Neural cell (in vitro differentiated cells): ENCODE measurements at regions not wholly inside any gene's neighbourhood (a gene's known extent, or its start where the extent isn't known, plus 50 kb on each side); places are given as distances from the start of the nearest gene placed in this dataset.
"Not testable (repeated sequence)": the region's sequence is repeated elsewhere in the genome, so short reads cannot be mapped to it uniquely, and the experiment has no call there.

Experiments
- H2AFZ ChIP-seq: fragments of 200-600, 300-800 bp; sonication (generic), shearing (Covaris generic); 2 replicates; pipeline ENCODE4 v1.6.0; 2014; ENCODE audit warnings: low read depth, mild to moderate bottlenecking, antibody characterized with exemption, low read length, moderate library complexity
- H3F3A ChIP-seq: fragments of 200-600 bp; shearing (Covaris generic); 2 replicates; pipeline ENCODE4 v1.6.1; 2016; ENCODE audit warnings: mild to moderate bottlenecking, moderate library complexity, mixed read lengths, antibody characterized with exemption, low read length; ENCODE audit not compliant: insufficient read depth, poor library complexity, severe bottlenecking
- H3K27ac ChIP-seq: fragments of 200-600, 300-800 bp; sonication (generic), shearing (Covaris generic); 2 replicates; pipeline ENCODE4 v1.5.1; 2014; ENCODE audit warnings: mild to moderate bottlenecking, low read length, moderate library complexity
- H3K27me3 ChIP-seq: fragments of 300-800, 200-600 bp; sonication (generic), shearing (Covaris generic); 2 replicates; pipeline ENCODE4 v1.6.0; 2014; ENCODE audit warnings: mild to moderate bottlenecking, low read depth, low read length, moderate library complexity; ENCODE audit not compliant: insufficient read depth
- H3K36me3 ChIP-seq: fragments of 300-800, 200-600 bp; sonication (generic), shearing (Covaris generic); 2 replicates; pipeline ENCODE4 v1.5.1; 2014; ENCODE audit warnings: mild to moderate bottlenecking, antibody characterized with exemption, low read length, moderate library complexity; ENCODE audit not compliant: insufficient read depth
- H3K4me2 ChIP-seq: fragments of 300-800, 200-600 bp; sonication (generic), shearing (Covaris generic); 2 replicates; pipeline ENCODE4 v1.6.0; 2014; ENCODE audit warnings: mild to moderate bottlenecking, low read length
- H3K4me3 ChIP-seq: fragments of 300-800, 200-600 bp; sonication (generic), shearing (Covaris generic); 2 replicates; pipeline ENCODE4 v1.5.1; 2014; ENCODE audit warnings: mild to moderate bottlenecking, low read length, moderate library complexity
- H3K79me2 ChIP-seq: fragments of 200-600 bp; shearing (Covaris generic); replicated peaks from 2 replicates; pipeline ENCODE4 v1.6.0; 2014; ENCODE audit warnings: mild to moderate bottlenecking, low read length, moderate library complexity; ENCODE audit not compliant: insufficient read depth
- H3K9ac ChIP-seq: fragments of 300-800, 200-600 bp; sonication (generic), shearing (Covaris generic); 2 replicates; pipeline ENCODE4 v1.6.1; 2016; ENCODE audit warnings: mild to moderate bottlenecking, low read length, mixed read lengths
- H3K9me2 ChIP-seq: fragments of 200-600 bp; shearing (Covaris generic); 2 replicates; pipeline ENCODE4 v1.6.1; 2016; ENCODE audit warnings: mild to moderate bottlenecking, low read length, mixed read lengths; ENCODE audit not compliant: insufficient read depth
- H3K9me3 ChIP-seq: fragments of 200-600, 300-800 bp; sonication (generic), shearing (Covaris generic); 2 replicates; pipeline ENCODE4 v1.6.1; 2016; ENCODE audit warnings: mild to moderate bottlenecking, mixed run types, low read length, moderate library complexity, mixed read lengths
- H4K20me1 ChIP-seq: fragments of 200-600 bp; shearing (Covaris generic); 2 replicates; pipeline ENCODE4 v1.6.1; 2016; ENCODE audit warnings: mild to moderate bottlenecking, mixed run types; ENCODE audit not compliant: insufficient read depth
- EP300 ChIP-seq: fragments of 450-650 bp; conservative IDR thresholded peaks from 2 replicates; pipeline ENCODE4 v1.6.1; 2014; ENCODE audit warnings: antibody characterized with exemption, mild to moderate bottlenecking, moderate library complexity; ENCODE audit not compliant: poor library complexity, severe bottlenecking
- EZH2 ChIP-seq: fragments of 200-600, 300-800 bp; shearing (Covaris generic), sonication (generic); IDR thresholded peaks from 2 replicates; pipeline ENCODE4 v1.6.1; 2014; ENCODE audit warnings: antibody characterized with exemption, low read length, borderline replicate concordance, mild to moderate bottlenecking; ENCODE audit not compliant: insufficient read depth, poor library complexity, severe bottlenecking
- MXI1 ChIP-seq: fragments of 450-650 bp; conservative IDR thresholded peaks from 2 replicates; pipeline ENCODE4 v1.6.1; 2014; ENCODE audit warnings: antibody characterized with exemption, mild to moderate bottlenecking; ENCODE audit not compliant: poor library complexity, severe bottlenecking
- POLR2AphosphoS5 ChIP-seq: IDR thresholded peaks from 2 replicates; pipeline ENCODE4 v1.6.1; 2012
- RAD21 ChIP-seq: fragments of 450-650 bp; conservative IDR thresholded peaks from 2 replicates; pipeline ENCODE4 v1.6.1; 2014; ENCODE audit warnings: antibody characterized with exemption, mild to moderate bottlenecking, moderate library complexity
- SMC3 ChIP-seq: fragments of 450-650 bp; conservative IDR thresholded peaks from 2 replicates; pipeline ENCODE4 v1.6.1; 2014; ENCODE audit warnings: antibody characterized with exemption, mild to moderate bottlenecking, moderate library complexity; ENCODE audit not compliant: poor library complexity
- TAF1 ChIP-seq: IDR thresholded peaks from 2 replicates; pipeline ENCODE4 v1.6.1; 2012; ENCODE audit warnings: low read depth
- TF ChIP-seq, protein P1 (sequence below): IDR thresholded peaks from 2 replicates; pipeline ENCODE4 v1.6.1; 2012; ENCODE audit warnings: borderline replicate concordance
- TF ChIP-seq, protein P2 (sequence below): fragments of 450-650 bp; IDR thresholded peaks from 2 replicates; pipeline ENCODE4 v1.5.1; 2014; ENCODE audit warnings: antibody characterized with exemption, mild to moderate bottlenecking, moderate library complexity; ENCODE audit not compliant: poor library complexity, severe bottlenecking

- Histone ChIP-seq H3K79me2 (no peaks in the 10 kb centered on the region), H3F3A (no peaks in the 10 kb centered on the region), H3K27me3 (no peaks in the 10 kb centered on the region), H3K9ac (no peak overlapping the region), H3K27ac (no peak overlapping the region), H3K4me2 (no peak overlapping the region), H3K9me3 (no peaks in the 10 kb centered on the region), H3K9me2 (no peaks in the 10 kb centered on the region), H4K20me1 (no peaks in the 10 kb centered on the region), H3K4me3 (no peak overlapping the region), H2AFZ (no peak overlapping the region), H3K36me3 (no peaks in the 10 kb centered on the region)
- TF ChIP-seq TAF1 (no peak), EZH2 (no peak), SMC3 (no peak)
Observed at GRCh38 chr3:191737742-191738141, 276.8 kb downstream of the PYDC2 start.

DNA sequence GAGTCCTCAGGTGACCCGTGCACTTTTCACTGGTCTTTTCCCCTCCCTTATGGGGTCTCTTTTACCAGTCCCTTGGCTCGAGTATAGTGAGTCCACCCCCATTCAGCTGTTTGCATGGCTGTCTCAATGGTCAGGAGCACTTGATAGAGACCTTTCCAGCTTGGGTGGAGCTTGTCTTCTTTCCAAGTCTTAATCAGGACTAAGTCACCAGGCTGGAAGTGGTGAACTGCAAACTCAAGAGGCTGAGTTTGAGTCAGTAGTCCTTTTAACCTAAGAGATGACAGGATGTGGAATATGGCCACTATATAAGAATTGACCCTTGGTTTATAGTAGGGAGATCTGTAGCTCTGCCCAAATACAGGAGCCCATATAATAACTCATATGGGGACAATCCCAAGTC, 279.7 kb downstream of the PYDC2 start:
- H2AFZ ChIP-seq = no peak overlapping the region
- H3K4me3 ChIP-seq = no peak overlapping the region
- no peak overlapping the region for H3K27ac ChIP-seq
- H3K79me2 ChIP-seq = no peaks in the 10 kb centered on the region
- H3K9ac ChIP-seq = no peak overlapping the region
- no peaks in the 10 kb centered on the region for H3K9me3 ChIP-seq
- no peaks in the 10 kb centered on the region for H3K36me3 ChIP-seq
- no peaks in the 10 kb centered on the region for H3K27me3 ChIP-seq
- H3F3A ChIP-seq = no peaks in the 10 kb centered on the region
- no peaks in the 10 kb centered on the region for H4K20me1 ChIP-seq
- no peaks in the 10 kb centered on the region for H3K9me2 ChIP-seq
- TF ChIP-seq, protein P1, sequence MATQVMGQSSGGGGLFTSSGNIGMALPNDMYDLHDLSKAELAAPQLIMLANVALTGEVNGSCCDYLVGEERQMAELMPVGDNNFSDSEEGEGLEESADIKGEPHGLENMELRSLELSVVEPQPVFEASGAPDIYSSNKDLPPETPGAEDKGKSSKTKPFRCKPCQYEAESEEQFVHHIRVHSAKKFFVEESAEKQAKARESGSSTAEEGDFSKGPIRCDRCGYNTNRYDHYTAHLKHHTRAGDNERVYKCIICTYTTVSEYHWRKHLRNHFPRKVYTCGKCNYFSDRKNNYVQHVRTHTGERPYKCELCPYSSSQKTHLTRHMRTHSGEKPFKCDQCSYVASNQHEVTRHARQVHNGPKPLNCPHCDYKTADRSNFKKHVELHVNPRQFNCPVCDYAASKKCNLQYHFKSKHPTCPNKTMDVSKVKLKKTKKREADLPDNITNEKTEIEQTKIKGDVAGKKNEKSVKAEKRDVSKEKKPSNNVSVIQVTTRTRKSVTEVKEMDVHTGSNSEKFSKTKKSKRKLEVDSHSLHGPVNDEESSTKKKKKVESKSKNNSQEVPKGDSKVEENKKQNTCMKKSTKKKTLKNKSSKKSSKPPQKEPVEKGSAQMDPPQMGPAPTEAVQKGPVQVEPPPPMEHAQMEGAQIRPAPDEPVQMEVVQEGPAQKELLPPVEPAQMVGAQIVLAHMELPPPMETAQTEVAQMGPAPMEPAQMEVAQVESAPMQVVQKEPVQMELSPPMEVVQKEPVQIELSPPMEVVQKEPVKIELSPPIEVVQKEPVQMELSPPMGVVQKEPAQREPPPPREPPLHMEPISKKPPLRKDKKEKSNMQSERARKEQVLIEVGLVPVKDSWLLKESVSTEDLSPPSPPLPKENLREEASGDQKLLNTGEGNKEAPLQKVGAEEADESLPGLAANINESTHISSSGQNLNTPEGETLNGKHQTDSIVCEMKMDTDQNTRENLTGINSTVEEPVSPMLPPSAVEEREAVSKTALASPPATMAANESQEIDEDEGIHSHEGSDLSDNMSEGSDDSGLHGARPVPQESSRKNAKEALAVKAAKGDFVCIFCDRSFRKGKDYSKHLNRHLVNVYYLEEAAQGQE = no peak
- TF ChIP-seq TAF1 = no peak
- no peak overlapping the region for H3K4me2 ChIP-seq

DNA sequence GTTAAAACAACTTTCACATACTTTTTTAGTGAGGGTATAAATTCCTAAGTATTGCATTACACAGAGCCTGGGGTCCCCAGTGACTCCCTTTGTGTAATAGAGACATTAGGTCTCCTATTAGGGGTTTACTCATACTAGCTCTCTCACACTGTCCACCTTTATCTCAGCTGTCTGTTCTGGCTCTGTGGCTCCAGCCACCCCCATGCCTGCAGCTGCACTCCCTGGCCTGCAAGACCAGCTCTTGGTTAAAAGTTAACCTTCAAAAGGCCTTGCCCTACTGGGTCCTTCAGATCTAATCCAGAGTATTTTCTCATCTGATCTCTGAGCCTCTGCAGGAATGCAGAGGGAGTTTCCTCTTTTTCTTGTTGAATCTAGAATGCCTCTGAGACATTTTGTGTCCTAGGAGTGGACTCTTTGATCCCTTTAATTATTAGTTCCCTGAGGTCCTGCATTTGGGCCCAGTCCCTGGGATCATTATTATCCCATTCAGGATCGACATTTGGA, 280.9 kb downstream of the PYDC2 start:
- not testable (repeated sequence) for H3K27me3 ChIP-seq, H3K36me3 ChIP-seq, H3K9ac ChIP-seq, H2AFZ ChIP-seq, H3K79me2 ChIP-seq, H3K4me3 ChIP-seq, H3K9me3 ChIP-seq, H3K9me2 ChIP-seq, H3F3A ChIP-seq, H3K27ac ChIP-seq, H4K20me1 ChIP-seq, H3K4me2 ChIP-seq

- no peaks in the 10 kb centered on the region for H3K9me2 ChIP-seq
- H4K20me1 ChIP-seq = no peaks in the 10 kb centered on the region
- no peak overlapping the region for H3K27ac ChIP-seq
- no peaks in the 10 kb centered on the region for H3K9me3 ChIP-seq
- TF ChIP-seq, protein P2, sequence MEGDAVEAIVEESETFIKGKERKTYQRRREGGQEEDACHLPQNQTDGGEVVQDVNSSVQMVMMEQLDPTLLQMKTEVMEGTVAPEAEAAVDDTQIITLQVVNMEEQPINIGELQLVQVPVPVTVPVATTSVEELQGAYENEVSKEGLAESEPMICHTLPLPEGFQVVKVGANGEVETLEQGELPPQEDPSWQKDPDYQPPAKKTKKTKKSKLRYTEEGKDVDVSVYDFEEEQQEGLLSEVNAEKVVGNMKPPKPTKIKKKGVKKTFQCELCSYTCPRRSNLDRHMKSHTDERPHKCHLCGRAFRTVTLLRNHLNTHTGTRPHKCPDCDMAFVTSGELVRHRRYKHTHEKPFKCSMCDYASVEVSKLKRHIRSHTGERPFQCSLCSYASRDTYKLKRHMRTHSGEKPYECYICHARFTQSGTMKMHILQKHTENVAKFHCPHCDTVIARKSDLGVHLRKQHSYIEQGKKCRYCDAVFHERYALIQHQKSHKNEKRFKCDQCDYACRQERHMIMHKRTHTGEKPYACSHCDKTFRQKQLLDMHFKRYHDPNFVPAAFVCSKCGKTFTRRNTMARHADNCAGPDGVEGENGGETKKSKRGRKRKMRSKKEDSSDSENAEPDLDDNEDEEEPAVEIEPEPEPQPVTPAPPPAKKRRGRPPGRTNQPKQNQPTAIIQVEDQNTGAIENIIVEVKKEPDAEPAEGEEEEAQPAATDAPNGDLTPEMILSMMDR = no peak
- TF ChIP-seq POLR2AphosphoS5 (no peak), EZH2 (no peak), EP300 (no peak), SMC3 (no peak), TAF1 (no peak), MXI1 (no peak), RAD21 (no peak)
- TF ChIP-seq, protein P1 = no peak
- no peak overlapping the region for H3K9ac ChIP-seq
- H3K36me3 ChIP-seq = no peaks in the 10 kb centered on the region
- no peaks in the 10 kb centered on the region for H3K27me3 ChIP-seq
- no peak overlapping the region for H2AFZ ChIP-seq
- no peak overlapping the region for H3K4me2 ChIP-seq
- no peaks in the 10 kb centered on the region for H3F3A ChIP-seq
- no peaks in the 10 kb centered on the region for H3K79me2 ChIP-seq
- H3K4me3 ChIP-seq = no peak overlapping the region
Observed at GRCh38 chr3:191743283-191743682, 282.3 kb downstream of the PYDC2 start.
